Right atrium auricular region (tissue), 2 donors: ENCODE measurements at regions not wholly inside any gene's neighbourhood (a gene's known extent, or its start where the extent isn't known, plus 50 kb on each side); places are given as distances from the start of the nearest gene placed in this dataset.

Experiments
- DNase-seq: peaks from one replicate; pipeline ENCODE4 v3.0.0-alpha.2; 2019; ENCODE audit warnings: low spot score
- H3K27ac ChIP-seq, 2 donors: fragments of 200-600 bp; sonication (generic); 1 replicate in 1 of 2; 2 replicates in 1 of 2; pipeline ENCODE4 v1.5.1; 2016 to 2019
- H3K27me3 ChIP-seq, 2 donors: fragments of 200-600 bp; sonication (generic); one replicate each; pipeline versions ENCODE4 v1.5.1 to v1.6.0; 2017 to 2019
- H3K36me3 ChIP-seq: fragments of 200-600 bp; sonication (generic); one replicate; pipeline ENCODE4 v1.5.1; 2016
- H3K4me1 ChIP-seq, 2 donors: fragments of 200-600 bp; sonication (generic); one replicate each; pipeline versions ENCODE4 v1.5.1 to v1.6.0; 2017 to 2019
- H3K4me3 ChIP-seq, 2 donors: fragments of 200-600 bp; sonication (generic); 1 replicate in 1 of 2; 2 replicates in 1 of 2; pipeline ENCODE4 v1.5.1; 2017 to 2019; ENCODE audit warnings: mild to moderate bottlenecking in 1 of 2, moderate library complexity in 1 of 2
- H3K9me3 ChIP-seq, 2 donors: fragments of 200-600 bp; sonication (generic); one replicate each; pipeline ENCODE4 v1.5.1; 2019
- TF ChIP-seq, protein P1 (sequence below), 2 donors: fragments of 200-600 bp; sonication (generic); IDR thresholded peaks; one replicate each; pipeline ENCODE4 v1.5.1; 2019; ENCODE audit warnings: antibody characterized with exemption in 2 of 2

DNA sequence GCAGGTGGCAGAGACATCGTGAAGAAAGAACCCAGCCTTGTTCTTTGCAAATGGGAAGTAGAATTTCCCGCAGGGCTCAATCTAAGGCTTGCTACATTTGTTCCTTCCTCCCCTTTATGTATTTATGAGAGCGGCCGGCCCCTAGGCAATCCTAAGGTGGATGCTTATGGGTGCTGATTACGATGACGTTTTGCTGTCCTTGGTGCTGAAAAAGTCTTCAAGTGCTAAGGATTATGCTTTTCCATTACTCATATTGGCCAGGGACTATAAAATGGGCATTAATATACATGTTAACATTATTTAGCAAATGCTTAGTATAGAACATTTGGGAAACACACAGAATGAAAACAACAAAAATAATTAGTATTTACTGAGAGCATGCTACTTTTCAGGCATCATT lies 313.3 kb upstream of the XYLT1 start:
- H3K9me3 ChIP-seq = no peaks in the 10 kb centered on the region

DNA sequence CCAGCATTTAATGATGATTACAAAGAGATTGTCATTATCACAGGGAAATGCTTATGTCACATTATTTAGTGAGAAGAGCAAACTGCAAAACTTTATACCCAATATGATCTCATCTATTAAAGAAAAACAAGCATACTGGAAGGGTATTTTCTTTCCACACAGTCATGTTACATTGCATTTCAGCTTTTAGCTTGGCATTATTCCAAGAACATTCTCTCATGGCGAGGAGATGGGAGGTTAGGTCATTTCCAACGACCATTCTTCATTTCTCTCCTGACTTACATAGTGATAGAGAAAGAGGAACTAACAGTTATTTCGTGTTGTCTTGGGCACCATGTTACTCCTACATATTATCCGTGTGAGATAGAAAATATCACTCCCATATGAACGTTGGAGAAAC lies 309.4 kb upstream of the XYLT1 start:
- no peak for DNase-seq
- H3K27ac ChIP-seq = no peak overlapping the region
- H3K4me1 ChIP-seq = no peaks in the 10 kb centered on the region
- H3K4me3 ChIP-seq = no peak overlapping the region
- no peaks in the 10 kb centered on the region for H3K36me3 ChIP-seq
- H3K9me3 ChIP-seq = no peaks in the 10 kb centered on the region
- TF ChIP-seq, protein P1, sequence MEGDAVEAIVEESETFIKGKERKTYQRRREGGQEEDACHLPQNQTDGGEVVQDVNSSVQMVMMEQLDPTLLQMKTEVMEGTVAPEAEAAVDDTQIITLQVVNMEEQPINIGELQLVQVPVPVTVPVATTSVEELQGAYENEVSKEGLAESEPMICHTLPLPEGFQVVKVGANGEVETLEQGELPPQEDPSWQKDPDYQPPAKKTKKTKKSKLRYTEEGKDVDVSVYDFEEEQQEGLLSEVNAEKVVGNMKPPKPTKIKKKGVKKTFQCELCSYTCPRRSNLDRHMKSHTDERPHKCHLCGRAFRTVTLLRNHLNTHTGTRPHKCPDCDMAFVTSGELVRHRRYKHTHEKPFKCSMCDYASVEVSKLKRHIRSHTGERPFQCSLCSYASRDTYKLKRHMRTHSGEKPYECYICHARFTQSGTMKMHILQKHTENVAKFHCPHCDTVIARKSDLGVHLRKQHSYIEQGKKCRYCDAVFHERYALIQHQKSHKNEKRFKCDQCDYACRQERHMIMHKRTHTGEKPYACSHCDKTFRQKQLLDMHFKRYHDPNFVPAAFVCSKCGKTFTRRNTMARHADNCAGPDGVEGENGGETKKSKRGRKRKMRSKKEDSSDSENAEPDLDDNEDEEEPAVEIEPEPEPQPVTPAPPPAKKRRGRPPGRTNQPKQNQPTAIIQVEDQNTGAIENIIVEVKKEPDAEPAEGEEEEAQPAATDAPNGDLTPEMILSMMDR (IDR thresholded peaks at IDR 0.05) = no peak
- H3K27me3 ChIP-seq = no peaks in the 10 kb centered on the region

More for the DNA sequence above, 313.3 kb upstream of the XYLT1 start:
- no peak overlapping the region for H3K4me3 ChIP-seq
- H3K36me3 ChIP-seq = no peaks in the 10 kb centered on the region
- no peaks in the 10 kb centered on the region for H3K4me1 ChIP-seq
- H3K27me3 ChIP-seq = no peaks in the 10 kb centered on the region
- TF ChIP-seq, protein P1 (IDR thresholded peaks at IDR 0.05) = no peak
- DNase-seq = no peak
- H3K27ac ChIP-seq = no peak overlapping the region

DNA sequence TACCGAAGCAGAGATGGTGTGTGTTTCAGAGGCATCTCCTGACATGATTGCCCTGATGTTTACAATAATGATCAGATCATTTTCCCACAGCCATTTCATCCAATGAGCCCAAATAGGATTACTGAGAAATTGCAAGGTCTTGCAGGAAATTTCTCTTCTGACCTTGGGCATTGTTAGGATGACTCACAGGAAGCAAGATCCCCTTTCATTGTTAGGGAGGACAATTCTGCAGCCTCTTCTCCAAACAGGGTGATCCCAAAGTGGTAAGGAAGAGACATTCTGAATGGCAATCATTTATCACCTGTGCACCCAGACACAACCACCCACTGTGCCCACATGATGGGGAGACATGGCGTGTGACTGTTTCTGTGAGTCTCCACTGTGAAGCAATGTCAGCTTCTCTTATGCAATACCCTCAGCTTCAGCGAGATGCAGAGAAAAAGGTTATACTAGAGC lies 306.7 kb upstream of the XYLT1 start:
- Histone ChIP-seq H3K9me3 (no peaks in the 10 kb centered on the region), H3K36me3 (no peaks in the 10 kb centered on the region), H3K27ac (no peak overlapping the region), H3K4me1 (no peaks in the 10 kb centered on the region), H3K4me3 (no peak overlapping the region), H3K27me3 (no peaks in the 10 kb centered on the region)
- TF ChIP-seq, protein P1 (IDR thresholded peaks at IDR 0.05) = no peak
- no peak for DNase-seq

DNA sequence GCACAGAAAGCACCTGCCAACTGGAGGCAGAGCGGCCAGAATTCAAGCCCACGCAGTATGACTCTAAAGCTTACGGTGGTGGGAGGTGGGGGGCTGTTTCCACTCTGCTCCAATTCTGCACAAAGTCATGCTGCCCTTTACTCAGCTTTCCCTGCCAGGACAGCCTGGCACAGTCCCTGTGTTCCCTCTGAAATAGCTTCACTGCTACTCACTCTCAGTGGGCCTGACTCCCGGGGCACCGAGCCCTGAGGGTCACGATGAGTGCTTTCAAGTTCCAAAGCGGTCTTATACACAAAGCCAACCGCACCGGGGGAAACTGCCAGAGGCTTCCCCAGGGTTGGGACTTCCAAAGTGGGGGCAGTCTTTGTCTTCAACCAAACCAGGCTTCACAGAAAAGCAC lies 306.1 kb upstream of the XYLT1 start:
- Histone ChIP-seq H3K36me3 (no peaks in the 10 kb centered on the region), H3K4me1 (no peaks in the 10 kb centered on the region), H3K9me3 (no peaks in the 10 kb centered on the region), H3K4me3 (no peak overlapping the region), H3K27me3 (no peaks in the 10 kb centered on the region), H3K27ac (no peak overlapping the region)
- TF ChIP-seq, protein P1 (IDR thresholded peaks at IDR 0.05) = no peak
- DNase-seq = no peak

DNA sequence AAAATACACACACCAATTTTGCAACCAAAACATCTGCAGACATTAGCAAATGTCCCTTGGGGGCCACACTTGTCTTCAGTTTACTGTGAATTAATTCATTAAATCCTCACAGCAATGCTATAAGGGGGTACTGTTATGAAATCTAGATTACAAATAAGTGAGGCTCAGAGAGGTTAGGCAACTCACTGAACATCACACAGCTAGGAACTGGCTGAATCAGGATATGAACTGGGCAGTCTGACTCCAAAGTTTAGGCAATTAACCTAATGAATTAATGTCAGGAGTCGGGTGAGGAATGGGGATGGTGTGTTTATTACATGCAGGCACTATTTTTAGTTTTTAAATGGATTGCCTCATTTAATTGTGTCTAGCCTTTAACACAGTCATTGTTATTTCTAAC lies 305.7 kb upstream of the XYLT1 start:
- TF ChIP-seq, protein P1 (IDR thresholded peaks at IDR 0.05) = no peak
- Histone ChIP-seq H3K27me3 (no peaks in the 10 kb centered on the region), H3K36me3 (no peaks in the 10 kb centered on the region), H3K27ac (no peak overlapping the region), H3K9me3 (no peaks in the 10 kb centered on the region), H3K4me3 (no peak overlapping the region), H3K4me1 (no peaks in the 10 kb centered on the region)
- no peak for DNase-seq

DNA sequence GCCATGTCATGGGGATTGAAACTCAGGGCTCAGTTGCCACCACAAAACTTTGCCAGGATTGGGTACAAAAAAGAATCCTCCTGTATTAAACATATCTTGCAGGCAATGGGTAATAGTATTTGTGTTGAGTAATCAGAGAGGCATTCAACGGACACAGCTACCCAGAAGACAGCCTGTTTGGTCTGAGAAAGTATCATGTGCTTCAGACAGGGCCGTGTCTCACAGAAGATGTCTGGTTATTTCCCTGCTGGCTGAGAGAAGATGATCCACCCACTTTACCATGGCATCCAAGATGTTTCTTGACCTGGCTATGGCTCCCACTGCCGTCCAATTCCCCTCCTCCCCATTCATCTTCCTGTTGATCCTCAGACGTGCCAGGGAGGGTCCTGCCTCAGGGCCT lies 304.3 kb upstream of the XYLT1 start:
- TF ChIP-seq, protein P1 (IDR thresholded peaks at IDR 0.05) = no peak
- H3K27me3 ChIP-seq = no peaks in the 10 kb centered on the region
- DNase-seq = no peak
- H3K4me1 ChIP-seq = no peaks in the 10 kb centered on the region
- H3K27ac ChIP-seq = no peak overlapping the region
- H3K9me3 ChIP-seq = no peaks in the 10 kb centered on the region
- no peaks in the 10 kb centered on the region for H3K36me3 ChIP-seq
- H3K4me3 ChIP-seq = no peak overlapping the region
